DMS79 (cell line): ENCODE measurements at regions not wholly inside any gene's neighbourhood (a gene's known extent, or its start where the extent isn't known, plus 50 kb on each side); places are given as distances from the start of the nearest gene placed in this dataset.

Experiments
- DNase-seq: peaks from one replicate; lab custom pipeline; 2025; lab: John Stamatoyannopoulos, UW

GRCh38 chr5:18048449-18048848 is 414.2 kb downstream of the TAF11L14 start:
- DNase-seq: no peak

GRCh38 chr5:18050345-18050744 is 416.1 kb downstream of the TAF11L14 start:
- DNase-seq: no peak

GRCh38 chr5:18050776-18051175 is 416.5 kb downstream of the TAF11L14 start:
- DNase-seq: no peak

- DNase-seq: no peak
Observed at GRCh38 chr5:18051953-18052352, 417.7 kb downstream of the TAF11L14 start.

- DNase-seq: no peak
Observed at GRCh38 chr5:18052569-18052968, 418.3 kb downstream of the TAF11L14 start.

GRCh38 chr5:18057725-18058124 is 423.5 kb downstream of the TAF11L14 start:
- DNase-seq: no peak

GRCh38 chr5:18067615-18068014 is 433.4 kb downstream of the TAF11L14 start:
- no peak for DNase-seq

GRCh38 chr5:18068826-18069225 is 434.6 kb downstream of the TAF11L14 start:
- DNase-seq: no peak

GRCh38 chr5:18069790-18070189 is 435.5 kb downstream of the TAF11L14 start:
- no peak for DNase-seq

- DNase-seq: no peak
Observed at GRCh38 chr5:18072600-18072999, 438.3 kb downstream of the TAF11L14 start.

GRCh38 chr5:18074961-18075360 is 440.7 kb downstream of the TAF11L14 start:
- DNase-seq: no peak

GRCh38 chr5:18078157-18078556 is 443.9 kb downstream of the TAF11L14 start:
- DNase-seq: no peak

GRCh38 chr5:18079831-18080230 is 445.6 kb downstream of the TAF11L14 start:
- DNase-seq: no peak

GRCh38 chr5:18088020-18088579 is 453.8 kb downstream of the TAF11L14 start:
- no peak for DNase-seq

- no peak for DNase-seq
Observed at GRCh38 chr5:18090177-18090576, 455.9 kb downstream of the TAF11L14 start.

- DNase-seq: no peak
Observed at GRCh38 chr5:18091142-18091541, 456.9 kb downstream of the TAF11L14 start.

GRCh38 chr5:18091758-18092157 is 457.5 kb downstream of the TAF11L14 start:
- DNase-seq: no peak

GRCh38 chr5:18095061-18095460 is 460.8 kb downstream of the TAF11L14 start:
- DNase-seq: no peak

GRCh38 chr5:18097817-18098216 is 463.6 kb downstream of the TAF11L14 start:
- no peak for DNase-seq

GRCh38 chr5:18098691-18099090 is 464.4 kb downstream of the TAF11L14 start:
- no peak for DNase-seq

- DNase-seq: no peak
Observed at GRCh38 chr5:18099261-18099660, 465.0 kb downstream of the TAF11L14 start.

- DNase-seq: no peak
Observed at GRCh38 chr5:18101532-18101931, 467.3 kb downstream of the TAF11L14 start.

- DNase-seq: no peak
Observed at GRCh38 chr5:18102733-18103132, 468.5 kb downstream of the TAF11L14 start.

- no peak for DNase-seq
Observed at GRCh38 chr5:18105449-18105848, 471.2 kb downstream of the TAF11L14 start.
